ENCODE measurements at regions not wholly inside any gene's neighbourhood (a gene's known extent, or its start where the extent isn't known, plus 50 kb on each side); places are given as distances from the start of the nearest gene placed in this dataset.

GRCh38 chrX:38861489-38861888, 60.2 kb downstream of the MID1IP1 start:
- H3K27me3 ChIP-seq = no peaks in the 10 kb centered on the region
- H3K4me3 ChIP-seq = no peak overlapping the region
- DNase-seq (no peak), ATAC-seq (no peak)
- H3K36me3 ChIP-seq (replicated peaks in 1 of 2; ENCODE audit: insufficient read depth in 1 of 2, low read depth in 2 of 2) = no peaks in the 10 kb centered on the region
- H3K27ac ChIP-seq = no peak overlapping the region
- 66 to 77% methylated on average over 2 of the region's 2 CpGs for WGBS, 2 donors
- peaks cover 5% of the 10 kb centered on the region for H3K4me1 ChIP-seq
- intact Hi-C loops (cut with DNase I) = no loop called here
- H3K9me3 ChIP-seq = no peaks in the 10 kb centered on the region
- TF ChIP-seq CTCF (IDR thresholded peaks at IDR 0.05) (no peak), POLR2A (IDR thresholded peaks at IDR 0.05) (no peak)

GRCh38 chrX:38862100-38862499, 60.8 kb downstream of the MID1IP1 start:
- intact Hi-C loops (cut with DNase I) = no loop called here
- no peak for ATAC-seq
- DNase-seq = no peak
- 77 to 83% methylated on average over 2 to 3 of the region's 3 CpGs for WGBS, 2 donors
- Histone ChIP-seq H3K27ac (no peak overlapping the region), H3K4me3 (no peak overlapping the region), H3K9me3 (no peaks in the 10 kb centered on the region), H3K27me3 (no peaks in the 10 kb centered on the region), H3K4me1 (peaks cover 5% of the 10 kb centered on the region), H3K36me3 (replicated peaks in 1 of 2; ENCODE audit: insufficient read depth in 1 of 2, low read depth in 2 of 2) (no peaks in the 10 kb centered on the region)
- no peak for TF ChIP-seq POLR2A (IDR thresholded peaks at IDR 0.05)
- no peak for TF ChIP-seq CTCF (IDR thresholded peaks at IDR 0.05)

- TF ChIP-seq CTCF (IDR thresholded peaks at IDR 0.05) = no peak
- TF ChIP-seq POLR2A (IDR thresholded peaks at IDR 0.05) = no peak
- 0 to 29% methylated on average over 1 of the region's 1 CpG for WGBS, 2 donors
- H3K36me3 ChIP-seq (replicated peaks in 1 of 2; ENCODE audit: insufficient read depth in 1 of 2, low read depth in 2 of 2) = no peaks in the 10 kb centered on the region
- H3K9me3 ChIP-seq = no peaks in the 10 kb centered on the region
- no peak for DNase-seq
- no peak for ATAC-seq
- no peak overlapping the region for H3K4me3 ChIP-seq
- H3K4me1 ChIP-seq = peaks cover 5% of the 10 kb centered on the region
- H3K27me3 ChIP-seq = no peaks in the 10 kb centered on the region
- intact Hi-C loops (cut with DNase I) = no loop called here
- H3K27ac ChIP-seq = no peak overlapping the region
These were observed 62.9 kb downstream of the MID1IP1 start for GRCh38 chrX:38864165-38864564.

GRCh38 chrX:38868321-38868720, 67.1 kb downstream of the MID1IP1 start:
- DNase-seq (no peak), ATAC-seq (no peak)
- H3K27ac ChIP-seq = no peak overlapping the region
- H3K36me3 ChIP-seq (replicated peaks in 1 of 2; ENCODE audit: insufficient read depth in 1 of 2, low read depth in 2 of 2) = no peaks in the 10 kb centered on the region
- H3K4me1 ChIP-seq = peaks cover 21% of the 10 kb centered on the region
- H3K27me3 ChIP-seq = no peaks in the 10 kb centered on the region
- WGBS, 2 donors = 94 to 95% methylated on average over 5 to 6 of the region's 6 CpGs
- intact Hi-C loops (cut with DNase I) = no loop called here
- TF ChIP-seq CTCF (IDR thresholded peaks at IDR 0.05) (no peak), POLR2A (IDR thresholded peaks at IDR 0.05) (no peak)
- no peak overlapping the region for H3K4me3 ChIP-seq
- H3K9me3 ChIP-seq = no peaks in the 10 kb centered on the region

DNA sequence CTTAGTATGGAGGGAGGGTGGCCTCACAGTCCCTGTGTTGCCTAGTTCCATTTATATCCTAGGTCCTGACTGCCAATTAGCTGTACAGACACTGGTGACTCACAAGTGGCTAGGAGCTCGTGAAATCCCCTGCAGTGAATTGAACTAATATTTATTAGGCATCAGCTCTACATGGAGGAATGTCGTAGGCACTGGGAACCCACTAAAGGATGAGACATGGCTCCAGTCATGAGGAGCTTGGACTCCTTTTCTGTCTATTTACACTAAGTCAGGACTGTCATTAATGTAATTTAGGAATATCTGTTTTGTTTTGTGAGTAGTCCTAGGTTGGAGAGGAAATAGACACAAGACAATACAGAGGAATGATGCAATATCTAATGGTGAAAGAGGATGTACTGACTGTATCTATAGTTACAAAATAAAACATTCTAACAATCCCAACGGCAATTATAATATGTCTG, 67.7 kb downstream of the MID1IP1 start:
- DNase-seq = peak in 1 of 4 donors; percentile 22
- WGBS, 2 donors = 69 to 73% methylated on average over 3 of the region's 3 CpGs
- Histone ChIP-seq H3K4me3 (no peak overlapping the region), H3K4me1 (peaks cover 21% of the 10 kb centered on the region), H3K36me3 (replicated peaks in 1 of 2; ENCODE audit: insufficient read depth in 1 of 2, low read depth in 2 of 2) (no peaks in the 10 kb centered on the region), H3K9me3 (no peaks in the 10 kb centered on the region), H3K27ac (no peak overlapping the region), H3K27me3 (no peaks in the 10 kb centered on the region)
- intact Hi-C loops (cut with DNase I) = no loop called here
- ATAC-seq = peak; percentile 27
- no peak for TF ChIP-seq CTCF (IDR thresholded peaks at IDR 0.05)
- no peak for TF ChIP-seq POLR2A (IDR thresholded peaks at IDR 0.05)

Data from body of pancreas (tissue), 4 donors.